Left ventricle myocardium inferior (tissue), 1 donor: ENCODE measurements at regions not wholly inside any gene's neighbourhood (a gene's known extent, or its start where the extent isn't known, plus 50 kb on each side); places are given as distances from the start of the nearest gene placed in this dataset.

Experiments used
- DNase-seq: peaks from one replicate; pipeline ENCODE4 v3.0.0-alpha.2; 2020
- H3K27ac ChIP-seq: fragments of 200-600 bp; replicated peaks from 2 replicates; pipeline ENCODE4 v1.8.0; 2021
- H3K27me3 ChIP-seq: fragments of 200-600 bp; 2 replicates; pipeline ENCODE4 v1.8.0; 2021; ENCODE audit warnings: low read depth
- H3K36me3 ChIP-seq: fragments of 200-600 bp; 2 replicates; pipeline ENCODE4 v1.8.0; 2021
- H3K4me1 ChIP-seq: fragments of 200-600 bp; 2 replicates; pipeline ENCODE4 v1.8.0; 2021
- H3K4me3 ChIP-seq: fragments of 200-600 bp; 2 replicates; pipeline ENCODE4 v1.8.0; 2021; ENCODE audit warnings: mild to moderate bottlenecking, moderate library complexity
- H3K9me3 ChIP-seq: fragments of 200-600 bp; replicated peaks from 2 replicates; pipeline ENCODE4 v1.8.0; 2021
- CTCF ChIP-seq: fragments of 200-600 bp; IDR thresholded peaks from 2 replicates; pipeline ENCODE4 v1.8.0; 2021; ENCODE audit warnings: antibody characterized with exemption, mild to moderate bottlenecking, borderline replicate concordance
- intact Hi-C: fragments of 100-400 bp; cut with micrococcal nuclease; formaldehyde crosslinking; loops from one replicate; pipeline ENCODE4 v1.11.0; 2022
- donor health status: DM: no; HTN: yes; CAD: no; lungs with severe emphysema.

- no peak for DNase-seq
These were observed 395.6 kb downstream of the ZPLD1 start for GRCh38 chr3:102830415-102830814.

GRCh38 chr3:102841866-102842265 lies 407.1 kb downstream of the ZPLD1 start:
- peaks cover 33% of the 10 kb centered on the region for H3K9me3 ChIP-seq
- no peak overlapping the region for H3K4me3 ChIP-seq
- no peak for TF ChIP-seq CTCF
- H3K27ac ChIP-seq, result no peak overlapping the region
- no peaks in the 10 kb centered on the region for H3K4me1 ChIP-seq
- intact Hi-C loops, result no loop called here
- no peaks in the 10 kb centered on the region for H3K27me3 ChIP-seq
- DNase-seq, result no peak
- H3K36me3 ChIP-seq, result no peaks in the 10 kb centered on the region

More at GRCh38 chr3:102830415-102830814, 395.6 kb downstream of the ZPLD1 start:
- Histone ChIP-seq H3K9me3 (peaks cover under 1% of the 10 kb centered on the region), H3K36me3 (no peaks in the 10 kb centered on the region), H3K4me1 (no peaks in the 10 kb centered on the region), H3K27me3 (no peaks in the 10 kb centered on the region), H3K4me3 (no peak overlapping the region), H3K27ac (no peak overlapping the region)
- no peak for TF ChIP-seq CTCF
- intact Hi-C loops, result no loop called here

GRCh38 chr3:102866845-102867244 lies 432.0 kb downstream of the ZPLD1 start:
- no peaks in the 10 kb centered on the region for H3K4me1 ChIP-seq
- no peak overlapping the region for H3K27ac ChIP-seq
- intact Hi-C loops, result no loop called here
- no peak for TF ChIP-seq CTCF
- no peaks in the 10 kb centered on the region for H3K9me3 ChIP-seq
- DNase-seq, result no peak
- H3K36me3 ChIP-seq, result no peaks in the 10 kb centered on the region
- no peak overlapping the region for H3K4me3 ChIP-seq
- no peaks in the 10 kb centered on the region for H3K27me3 ChIP-seq

- intact Hi-C loops, result no loop called here
- no peak overlapping the region for H3K27ac ChIP-seq
- TF ChIP-seq CTCF, result no peak
- no peaks in the 10 kb centered on the region for H3K36me3 ChIP-seq
- H3K9me3 ChIP-seq, result no peaks in the 10 kb centered on the region
- H3K27me3 ChIP-seq, result no peaks in the 10 kb centered on the region
- no peaks in the 10 kb centered on the region for H3K4me1 ChIP-seq
- DNase-seq, result no peak
- no peak overlapping the region for H3K4me3 ChIP-seq
These were observed 448.7 kb downstream of the ZPLD1 start for GRCh38 chr3:102883515-102883914.

GRCh38 chr3:102885289-102885688 lies 450.5 kb downstream of the ZPLD1 start:
- H3K4me1 ChIP-seq, result no peaks in the 10 kb centered on the region
- DNase-seq, result no peak
- H3K9me3 ChIP-seq, result no peaks in the 10 kb centered on the region
- intact Hi-C loops, result no loop called here
- no peak overlapping the region for H3K27ac ChIP-seq
- H3K4me3 ChIP-seq, result no peak overlapping the region
- H3K27me3 ChIP-seq, result no peaks in the 10 kb centered on the region
- TF ChIP-seq CTCF, result no peak
- no peaks in the 10 kb centered on the region for H3K36me3 ChIP-seq

GRCh38 chr3:102887431-102887830 lies 452.6 kb downstream of the ZPLD1 start:
- intact Hi-C loops, result no loop called here
- no peaks in the 10 kb centered on the region for H3K9me3 ChIP-seq
- no peaks in the 10 kb centered on the region for H3K36me3 ChIP-seq
- no peak for TF ChIP-seq CTCF
- H3K4me3 ChIP-seq, result no peak overlapping the region
- DNase-seq, result no peak
- no peak overlapping the region for H3K27ac ChIP-seq
- H3K4me1 ChIP-seq, result no peaks in the 10 kb centered on the region
- no peaks in the 10 kb centered on the region for H3K27me3 ChIP-seq
